ENCODE measurements at regions not wholly inside any gene's neighbourhood (a gene's known extent, or its start where the extent isn't known, plus 50 kb on each side); places are given as distances from the start of the nearest gene placed in this dataset.

DNA sequence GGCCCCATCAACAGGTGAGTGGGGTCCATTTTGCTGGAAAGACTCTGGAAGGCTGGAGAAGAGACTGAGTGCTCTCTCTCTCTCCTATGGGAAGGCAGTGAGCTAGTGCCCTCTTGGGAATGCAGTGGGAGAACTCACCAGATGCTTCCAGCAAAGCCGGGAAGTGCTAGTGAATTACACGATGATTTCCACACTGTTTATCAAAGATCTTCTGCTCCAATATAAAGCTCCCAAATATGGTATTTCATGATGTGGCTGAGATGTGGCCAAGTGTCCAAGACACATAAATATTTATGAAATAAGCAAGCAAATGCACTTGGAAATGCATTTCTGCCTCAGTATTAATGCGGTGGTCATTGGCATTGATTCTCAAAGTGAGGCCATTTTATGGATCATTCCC is 135.9 kb downstream of the VAPA start:
- TF ChIP-seq, protein P1, sequence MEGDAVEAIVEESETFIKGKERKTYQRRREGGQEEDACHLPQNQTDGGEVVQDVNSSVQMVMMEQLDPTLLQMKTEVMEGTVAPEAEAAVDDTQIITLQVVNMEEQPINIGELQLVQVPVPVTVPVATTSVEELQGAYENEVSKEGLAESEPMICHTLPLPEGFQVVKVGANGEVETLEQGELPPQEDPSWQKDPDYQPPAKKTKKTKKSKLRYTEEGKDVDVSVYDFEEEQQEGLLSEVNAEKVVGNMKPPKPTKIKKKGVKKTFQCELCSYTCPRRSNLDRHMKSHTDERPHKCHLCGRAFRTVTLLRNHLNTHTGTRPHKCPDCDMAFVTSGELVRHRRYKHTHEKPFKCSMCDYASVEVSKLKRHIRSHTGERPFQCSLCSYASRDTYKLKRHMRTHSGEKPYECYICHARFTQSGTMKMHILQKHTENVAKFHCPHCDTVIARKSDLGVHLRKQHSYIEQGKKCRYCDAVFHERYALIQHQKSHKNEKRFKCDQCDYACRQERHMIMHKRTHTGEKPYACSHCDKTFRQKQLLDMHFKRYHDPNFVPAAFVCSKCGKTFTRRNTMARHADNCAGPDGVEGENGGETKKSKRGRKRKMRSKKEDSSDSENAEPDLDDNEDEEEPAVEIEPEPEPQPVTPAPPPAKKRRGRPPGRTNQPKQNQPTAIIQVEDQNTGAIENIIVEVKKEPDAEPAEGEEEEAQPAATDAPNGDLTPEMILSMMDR (IDR thresholded peaks at IDR 0.05), result no peak
- Histone ChIP-seq H3K4me1 (peaks cover 0 to 16% (median 3%) of the 10 kb centered on the region in 9 donors), H3K9me3 (no peaks in the 10 kb centered on the region), H3K4me3 (no peak overlapping the region), H3K27me3 (no peaks in the 10 kb centered on the region), H3K27ac (no peak overlapping the region), H3K36me3 (no peaks in the 10 kb centered on the region)
- ATAC-seq (no peak), DNase-seq (no peak)
- intact Hi-C loops (cut with DNase I), result loop anchor here in 2 of 10 donors (5.0 to 10.0 kb wide), 2 partner anchors 195 to 198 kb away; no protein-coding TSS in a partner anchor
- 63 to 67% methylated on average over 3 of the region's 3 CpGs for WGBS, 2 donors

DNA sequence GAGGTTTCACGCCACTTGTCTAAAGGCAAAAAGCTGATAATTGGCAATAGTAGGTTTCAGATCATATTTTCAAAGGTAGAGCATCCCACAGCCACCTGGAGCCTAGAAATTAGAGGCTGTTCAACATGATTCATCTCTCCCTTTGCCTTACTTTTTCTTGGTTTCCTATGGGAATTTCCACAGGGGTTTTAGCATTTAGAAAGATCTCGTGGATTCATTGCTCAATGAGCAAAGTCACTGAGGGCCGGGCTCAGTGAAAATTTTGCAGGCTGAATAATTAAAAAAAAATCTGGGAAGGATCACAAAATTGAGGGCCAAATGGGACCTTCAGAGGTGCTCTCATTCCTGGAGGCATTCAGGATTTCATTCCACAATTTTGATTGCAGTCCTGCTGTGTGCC is 137.1 kb downstream of the VAPA start:
- intact Hi-C loops (cut with DNase I), result loop anchor here in 1 of 10 donors (5.0 kb wide), 1 partner anchor 196 kb away; no protein-coding TSS in a partner anchor
- Histone ChIP-seq H3K4me1 (peaks cover 0 to 24% (median 13%) of the 10 kb centered on the region in 9 donors), H3K27ac (peak overlapping the region in 7 of 10 donors; percentile 34 to 76 (median 63)), H3K27me3 (no peaks in the 10 kb centered on the region), H3K36me3 (no peaks in the 10 kb centered on the region), H3K9me3 (no peaks in the 10 kb centered on the region), H3K4me3 (no peak overlapping the region)
- 85 to 91% methylated on average over 3 of the region's 3 CpGs for WGBS, 2 donors
- DNase-seq (no peak), ATAC-seq (peak in 1 of 8 donors; percentile 19)
- TF ChIP-seq, protein P1 (IDR thresholded peaks at IDR 0.05), result no peak

DNA sequence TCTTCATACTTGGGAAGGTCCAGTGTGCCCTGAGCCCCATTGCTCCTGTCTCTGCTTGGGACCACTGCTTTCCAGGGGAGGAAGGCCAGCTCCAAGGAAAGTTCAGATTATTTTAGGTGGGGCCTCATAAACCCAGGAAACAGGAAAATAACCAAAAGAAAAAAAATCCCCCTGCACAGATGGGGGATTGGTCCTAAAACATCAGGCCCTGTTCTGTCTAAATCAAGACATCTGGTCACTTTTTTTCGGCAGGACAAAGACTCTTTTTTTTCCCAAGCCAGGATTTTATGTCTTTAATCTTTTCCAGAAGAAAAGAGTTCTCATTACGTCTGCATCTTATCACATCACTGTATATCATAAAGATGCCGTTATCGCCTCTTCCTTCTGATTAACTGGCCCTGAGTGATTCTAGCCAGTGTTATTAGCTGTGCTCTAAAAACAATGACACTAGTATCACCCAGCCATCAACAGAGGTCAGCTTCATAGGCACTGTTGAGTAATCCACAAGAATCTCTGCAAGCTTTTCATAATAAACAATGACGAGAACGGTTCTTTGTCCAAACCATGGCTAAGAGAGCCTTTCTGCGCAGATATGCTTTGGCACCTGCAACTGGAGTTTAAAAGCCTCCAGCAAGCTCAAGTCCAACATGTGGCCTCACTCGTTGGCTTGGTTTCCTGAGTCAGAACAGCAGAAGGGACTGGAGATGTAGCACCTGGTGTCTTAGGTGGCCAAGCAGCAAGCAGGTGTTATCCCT is 138.2 kb downstream of the VAPA start:
- intact Hi-C loops (cut with DNase I), result loop anchor here in 1 of 10 donors (5.0 kb wide), 1 partner anchor 195 kb away; no protein-coding TSS in a partner anchor
- peak; percentile 59 to 88 (median 78) for ATAC-seq
- H3K4me3 ChIP-seq, result no peak overlapping the region
- H3K4me1 ChIP-seq, result peaks cover 0 to 30% (median 19%) of the 10 kb centered on the region in 9 donors
- 74 to 84% methylated on average over 8 of the region's 8 CpGs for WGBS, 2 donors
- no peaks in the 10 kb centered on the region for H3K27me3 ChIP-seq
- TF ChIP-seq, protein P1 (IDR thresholded peaks at IDR 0.05), result no peak
- peak in 1 of 2 donors; percentile 63 for DNase-seq
- H3K9me3 ChIP-seq, result no peaks in the 10 kb centered on the region
- peak overlapping the region; percentile 34 to 76 (median 60) for H3K27ac ChIP-seq
- H3K36me3 ChIP-seq, result no peaks in the 10 kb centered on the region

DNA sequence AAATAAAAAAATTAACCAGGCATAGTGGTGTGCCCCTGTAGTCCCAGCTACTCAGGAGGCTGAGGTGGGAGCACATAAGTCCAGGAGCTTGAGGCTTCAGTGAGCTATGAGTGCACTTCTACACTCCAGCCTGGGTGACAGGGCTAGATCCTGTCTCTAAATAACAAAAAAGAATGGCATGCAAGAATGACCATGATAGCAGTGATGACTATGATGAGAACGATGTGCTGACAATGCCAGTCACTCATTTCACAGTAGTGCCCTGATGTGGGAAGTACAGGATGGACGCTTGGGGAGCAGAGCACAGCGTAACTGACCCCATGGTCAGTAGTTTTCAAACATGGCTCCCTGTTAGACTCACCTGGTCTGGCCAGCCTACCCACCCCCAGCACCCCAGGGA is 139.1 kb downstream of the VAPA start:
- DNase-seq, result no peak
- Histone ChIP-seq H3K27ac (peak overlapping the region in 4 of 10 donors; percentile 8 to 67 (median 46)), H3K4me1 (peaks cover 0 to 38% (median 26%) of the 10 kb centered on the region in 9 donors), H3K27me3 (no peaks in the 10 kb centered on the region), H3K4me3 (no peak overlapping the region), H3K9me3 (no peaks in the 10 kb centered on the region), H3K36me3 (no peaks in the 10 kb centered on the region)
- TF ChIP-seq, protein P1 (IDR thresholded peaks at IDR 0.05), result no peak
- 97 to 98% methylated on average over 3 of the region's 3 CpGs for WGBS, 2 donors
- ATAC-seq, result no peak
- intact Hi-C loops (cut with DNase I), result loop anchor here in 1 of 10 donors (5.0 kb wide), 1 partner anchor 194 kb away; no protein-coding TSS in a partner anchor
